ENCODE measurements at regions not wholly inside any gene's neighbourhood (a gene's known extent, or its start where the extent isn't known, plus 50 kb on each side); places are given as distances from the start of the nearest gene placed in this dataset.

DNA sequence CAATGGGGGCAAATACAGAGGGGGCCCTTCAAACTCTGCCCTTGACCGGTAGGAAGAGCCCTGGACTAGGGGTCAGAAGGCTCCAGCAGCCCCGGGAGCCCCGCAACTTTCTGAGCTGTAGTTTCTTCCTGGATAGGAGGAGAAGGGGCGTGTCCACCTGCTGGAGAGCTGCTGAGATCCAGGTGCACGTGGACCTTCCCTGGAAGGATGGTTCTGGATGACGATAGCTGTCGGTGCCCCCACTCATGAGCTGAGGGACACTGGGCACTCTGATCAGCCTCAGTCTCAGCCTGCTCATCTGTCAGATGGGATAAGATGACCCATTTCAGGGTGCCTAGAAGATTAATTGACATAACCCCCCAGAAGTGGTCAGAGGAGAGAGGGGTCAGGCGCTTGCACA, 125.2 kb upstream of the HDAC4 start:
- peaks cover 0 to 5% (median 0%) of the 10 kb centered on the region in 5 donors for H3K27me3 Mint-ChIP-seq
- Histone ChIP-seq H3K27ac (ENCODE audit: low read depth, low read length) (no peak overlapping the region), H3K36me3 (ENCODE audit: control insufficient read depth in 2 of 3, insufficient read depth in 3 of 3, low read length in 3 of 3) (no peaks in the 10 kb centered on the region), H3K9me3 (ENCODE audit: control insufficient read depth in 2 of 3, low read length in 3 of 3) (no peaks in the 10 kb centered on the region), H3K4me3 (ENCODE audit: low read length) (no peak overlapping the region), H3K4me1 (ENCODE audit: control insufficient read depth in 2 of 2, insufficient read depth in 2 of 2, low read length in 2 of 2) (no peaks in the 10 kb centered on the region), H3K27me3 (ENCODE audit: control insufficient read depth in 2 of 2, insufficient read depth in 2 of 2, low read length in 2 of 2) (no peaks in the 10 kb centered on the region)
- peaks cover 0 to 9% (median 0%) of the 10 kb centered on the region in 11 donors for H3K9me3 Mint-ChIP-seq
- POLR2A ChIA-PET, result no interaction called here
- no peak for ATAC-seq
- CTCF ChIA-PET, result no interaction called here
- no peak overlapping the region for H3K4me3 Mint-ChIP-seq
- H3K27ac Mint-ChIP-seq, result no peak overlapping the region
- H3K4me1 Mint-ChIP-seq, result no peaks in the 10 kb centered on the region
- no peak for DNase-seq
- H3K36me3 Mint-ChIP-seq, result no peaks in the 10 kb centered on the region
- intact Hi-C loops (cut with micrococcal nuclease), result no loop called here

DNA sequence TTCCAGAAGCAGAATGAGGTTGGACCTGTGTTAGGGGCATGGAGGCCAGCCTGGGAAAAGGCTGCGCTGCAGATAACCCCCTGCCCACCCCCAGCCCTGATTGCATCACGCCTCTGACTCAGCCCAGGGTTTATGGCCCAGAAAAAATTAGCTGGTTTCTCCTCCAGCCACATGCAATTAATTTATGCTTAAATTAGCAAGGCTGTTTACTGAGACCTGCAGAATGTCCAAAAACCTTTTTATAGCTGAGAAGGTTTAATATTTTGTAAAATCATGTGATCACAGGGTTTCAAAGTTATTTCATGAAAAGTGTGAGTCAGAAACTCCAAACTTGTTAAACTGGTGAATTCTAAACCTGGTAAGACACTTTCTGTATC, 123.1 kb upstream of the HDAC4 start:
- POLR2A ChIA-PET, result no interaction called here
- no peaks in the 10 kb centered on the region for H3K36me3 Mint-ChIP-seq

GRCh38 chr2:239523147-239523953, 122.5 kb upstream of the HDAC4 start:
- no peak for ATAC-seq
- no peak for DNase-seq
- CTCF ChIA-PET, result no interaction called here
- Histone ChIP-seq H3K36me3 (ENCODE audit: control insufficient read depth in 2 of 3, insufficient read depth in 3 of 3, low read length in 3 of 3) (no peaks in the 10 kb centered on the region), H3K27me3 (ENCODE audit: control insufficient read depth in 2 of 2, insufficient read depth in 2 of 2, low read length in 2 of 2) (no peaks in the 10 kb centered on the region), H3K9me3 (ENCODE audit: control insufficient read depth in 2 of 3, low read length in 3 of 3) (no peaks in the 10 kb centered on the region), H3K4me3 (ENCODE audit: low read length) (no peak overlapping the region), H3K27ac (ENCODE audit: low read depth, low read length) (no peak overlapping the region), H3K4me1 (ENCODE audit: control insufficient read depth in 2 of 2, insufficient read depth in 2 of 2, low read length in 2 of 2) (no peaks in the 10 kb centered on the region)
- Mint-ChIP-seq H3K4me3 (no peak overlapping the region), H3K36me3 (no peaks in the 10 kb centered on the region), H3K9me3 (peaks cover 0 to 2% (median 0%) of the 10 kb centered on the region in 11 donors), H3K4me1 (peaks cover 0 to 10% (median 0%) of the 10 kb centered on the region in 7 donors), H3K27ac (no peak overlapping the region), H3K27me3 (peaks cover 0 to 5% (median 0%) of the 10 kb centered on the region in 5 donors)
- POLR2A ChIA-PET, result no interaction called here
- intact Hi-C loops (cut with micrococcal nuclease), result no loop called here

More for the DNA sequence above, 123.1 kb upstream of the HDAC4 start:
- ATAC-seq, result no peak
- no peaks in the 10 kb centered on the region for H3K4me1 ChIP-seq (ENCODE audit: control insufficient read depth in 2 of 2, insufficient read depth in 2 of 2, low read length in 2 of 2)
- H3K27ac ChIP-seq (ENCODE audit: low read depth, low read length), result no peak overlapping the region
- no peaks in the 10 kb centered on the region for H3K36me3 ChIP-seq (ENCODE audit: control insufficient read depth in 2 of 3, insufficient read depth in 3 of 3, low read length in 3 of 3)
- H3K27me3 ChIP-seq (ENCODE audit: control insufficient read depth in 2 of 2, insufficient read depth in 2 of 2, low read length in 2 of 2), result no peaks in the 10 kb centered on the region
- H3K27me3 Mint-ChIP-seq, result peaks cover 0 to 5% (median 0%) of the 10 kb centered on the region in 5 donors
- no peak for DNase-seq
- no peaks in the 10 kb centered on the region for H3K9me3 ChIP-seq (ENCODE audit: control insufficient read depth in 2 of 3, low read length in 3 of 3)
- H3K4me3 Mint-ChIP-seq, result no peak overlapping the region
- no peak overlapping the region for H3K4me3 ChIP-seq (ENCODE audit: low read length)
- intact Hi-C loops (cut with micrococcal nuclease), result no loop called here
- no peak overlapping the region for H3K27ac Mint-ChIP-seq
- H3K4me1 Mint-ChIP-seq, result peaks cover 0 to 7% (median 0%) of the 10 kb centered on the region in 7 donors
- H3K9me3 Mint-ChIP-seq, result peaks cover 0 to 2% (median 0%) of the 10 kb centered on the region in 11 donors
- CTCF ChIA-PET, result no interaction called here

DNA sequence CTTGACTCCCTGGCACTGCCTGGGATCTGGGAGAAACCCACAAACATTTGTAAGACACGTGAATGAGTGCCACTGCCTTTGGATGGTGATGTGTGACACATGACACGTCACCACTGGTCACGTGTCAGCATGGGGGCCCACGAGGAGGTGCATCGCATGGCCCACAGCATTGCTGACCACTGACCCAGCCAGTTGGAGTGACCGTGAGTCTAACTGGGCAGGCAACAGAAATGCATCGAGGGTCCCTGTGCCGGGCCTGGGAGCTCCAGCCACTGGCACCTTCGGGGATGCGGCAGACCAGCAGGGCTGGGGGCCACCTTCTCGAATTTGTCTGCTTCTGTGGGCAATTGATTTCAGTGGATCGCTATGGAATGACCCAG, 121.9 kb upstream of the HDAC4 start:
- no peak overlapping the region for H3K4me3 ChIP-seq (ENCODE audit: low read length)
- no peak overlapping the region for H3K27ac ChIP-seq (ENCODE audit: low read depth, low read length)
- intact Hi-C loops (cut with micrococcal nuclease), result no loop called here
- ChIA-PET POLR2A (no interaction called here), CTCF (no interaction called here)
- peaks cover 0 to 5% (median 0%) of the 10 kb centered on the region in 5 donors for H3K27me3 Mint-ChIP-seq
- no peaks in the 10 kb centered on the region for H3K27me3 ChIP-seq (ENCODE audit: control insufficient read depth in 2 of 2, insufficient read depth in 2 of 2, low read length in 2 of 2)
- no peaks in the 10 kb centered on the region for H3K4me1 ChIP-seq (ENCODE audit: control insufficient read depth in 2 of 2, insufficient read depth in 2 of 2, low read length in 2 of 2)
- no peaks in the 10 kb centered on the region for H3K36me3 ChIP-seq (ENCODE audit: control insufficient read depth in 2 of 3, insufficient read depth in 3 of 3, low read length in 3 of 3)
- ATAC-seq (no peak), DNase-seq (no peak)
- H3K4me3 Mint-ChIP-seq, result no peak overlapping the region
- H3K9me3 ChIP-seq (ENCODE audit: control insufficient read depth in 2 of 3, low read length in 3 of 3), result no peaks in the 10 kb centered on the region
- H3K36me3 Mint-ChIP-seq, result no peaks in the 10 kb centered on the region
- peaks cover 0 to 2% (median 0%) of the 10 kb centered on the region in 11 donors for H3K9me3 Mint-ChIP-seq
- H3K27ac Mint-ChIP-seq, result no peak overlapping the region
- peaks cover 0 to 10% (median 0%) of the 10 kb centered on the region in 7 donors for H3K4me1 Mint-ChIP-seq

- Histone ChIP-seq H3K9me3 (ENCODE audit: control insufficient read depth in 2 of 3, low read length in 3 of 3) (no peaks in the 10 kb centered on the region), H3K36me3 (ENCODE audit: control insufficient read depth in 2 of 3, insufficient read depth in 3 of 3, low read length in 3 of 3) (no peaks in the 10 kb centered on the region), H3K4me1 (ENCODE audit: control insufficient read depth in 2 of 2, insufficient read depth in 2 of 2, low read length in 2 of 2) (no peaks in the 10 kb centered on the region), H3K27ac (ENCODE audit: low read depth, low read length) (no peak overlapping the region), H3K27me3 (ENCODE audit: control insufficient read depth in 2 of 2, insufficient read depth in 2 of 2, low read length in 2 of 2) (no peaks in the 10 kb centered on the region), H3K4me3 (ENCODE audit: low read length) (no peak overlapping the region)
- DNase-seq (no peak), ATAC-seq (no peak)
- H3K27ac Mint-ChIP-seq, result no peak overlapping the region
- intact Hi-C loops (cut with micrococcal nuclease), result no loop called here
- ChIA-PET POLR2A (no interaction called here), CTCF (no interaction called here)
- H3K27me3 Mint-ChIP-seq, result peaks cover 0 to 5% (median 0%) of the 10 kb centered on the region in 5 donors
- H3K4me1 Mint-ChIP-seq, result peaks cover 0 to 10% (median 0%) of the 10 kb centered on the region in 7 donors
- H3K9me3 Mint-ChIP-seq, result peaks cover 0 to 2% (median 0%) of the 10 kb centered on the region in 11 donors
- no peak overlapping the region for H3K4me3 Mint-ChIP-seq
- no peaks in the 10 kb centered on the region for H3K36me3 Mint-ChIP-seq
Observed at GRCh38 chr2:239522002-239522739, 121.4 kb upstream of the HDAC4 start.

GRCh38 chr2:239521518-239521815, 120.6 kb upstream of the HDAC4 start:
- H3K4me3 Mint-ChIP-seq, result no peak overlapping the region
- ATAC-seq, result no peak
- Histone ChIP-seq H3K36me3 (ENCODE audit: control insufficient read depth in 2 of 3, insufficient read depth in 3 of 3, low read length in 3 of 3) (no peaks in the 10 kb centered on the region), H3K9me3 (ENCODE audit: control insufficient read depth in 2 of 3, low read length in 3 of 3) (no peaks in the 10 kb centered on the region), H3K4me1 (ENCODE audit: control insufficient read depth in 2 of 2, insufficient read depth in 2 of 2, low read length in 2 of 2) (no peaks in the 10 kb centered on the region), H3K27ac (ENCODE audit: low read depth, low read length) (no peak overlapping the region), H3K4me3 (ENCODE audit: low read length) (no peak overlapping the region), H3K27me3 (ENCODE audit: control insufficient read depth in 2 of 2, insufficient read depth in 2 of 2, low read length in 2 of 2) (no peaks in the 10 kb centered on the region)
- H3K27ac Mint-ChIP-seq, result no peak overlapping the region
- peaks cover 0 to 10% (median 0%) of the 10 kb centered on the region in 7 donors for H3K4me1 Mint-ChIP-seq
- peaks cover 0 to 5% (median 0%) of the 10 kb centered on the region in 5 donors for H3K27me3 Mint-ChIP-seq
- no peaks in the 10 kb centered on the region for H3K36me3 Mint-ChIP-seq
- ChIA-PET CTCF (no interaction called here), POLR2A (no interaction called here)
- H3K9me3 Mint-ChIP-seq, result peaks cover 0 to 2% (median 0%) of the 10 kb centered on the region in 11 donors
- no peak for DNase-seq
- intact Hi-C loops (cut with micrococcal nuclease), result no loop called here
